ENCODE measurements at regions not wholly inside any gene's neighbourhood (a gene's known extent, or its start where the extent isn't known, plus 50 kb on each side); places are given as distances from the start of the nearest gene placed in this dataset.

DNA sequence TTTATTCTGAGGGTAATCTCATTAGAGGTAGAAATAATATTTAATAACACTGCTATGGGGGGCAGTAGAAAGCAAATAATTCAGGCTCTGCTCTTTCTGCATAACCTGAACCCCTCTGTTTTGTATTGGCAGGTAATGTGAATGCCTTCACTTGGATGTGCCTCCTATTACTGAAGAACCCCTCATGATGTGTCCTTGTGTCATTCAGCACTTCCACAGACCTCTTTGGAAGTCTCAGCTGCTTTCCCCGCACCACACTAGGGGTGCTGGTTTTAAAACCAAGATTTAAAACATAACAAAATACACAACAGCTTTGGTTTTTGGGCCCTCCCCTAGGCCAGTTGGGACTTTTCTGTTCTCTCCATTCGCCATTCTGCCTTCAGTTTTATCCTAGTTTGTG, 281.7 kb upstream of the MC4R start:
- no peak overlapping the region for H3K4me3 ChIP-seq (ENCODE audit: low read depth, low read length)

DNA sequence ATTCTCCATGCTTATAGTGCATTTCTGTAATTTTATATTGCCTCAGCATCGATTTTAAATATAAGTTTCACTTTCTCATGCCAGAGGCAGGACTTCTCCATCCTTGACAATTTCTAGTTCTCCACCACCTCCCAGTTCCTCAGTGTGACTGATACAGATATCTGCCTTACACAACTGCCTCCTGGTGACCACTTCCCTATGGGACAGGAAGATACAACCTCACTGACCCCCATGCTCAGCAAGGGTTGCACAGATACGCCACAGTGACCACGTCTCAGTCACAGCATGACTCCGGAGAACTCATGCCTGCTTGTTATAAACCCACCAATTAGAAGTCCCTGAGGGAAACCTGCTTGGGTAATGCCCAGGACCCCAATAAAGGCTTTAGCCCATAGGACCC, 284.0 kb upstream of the MC4R start:
- TF ChIP-seq, protein P1, sequence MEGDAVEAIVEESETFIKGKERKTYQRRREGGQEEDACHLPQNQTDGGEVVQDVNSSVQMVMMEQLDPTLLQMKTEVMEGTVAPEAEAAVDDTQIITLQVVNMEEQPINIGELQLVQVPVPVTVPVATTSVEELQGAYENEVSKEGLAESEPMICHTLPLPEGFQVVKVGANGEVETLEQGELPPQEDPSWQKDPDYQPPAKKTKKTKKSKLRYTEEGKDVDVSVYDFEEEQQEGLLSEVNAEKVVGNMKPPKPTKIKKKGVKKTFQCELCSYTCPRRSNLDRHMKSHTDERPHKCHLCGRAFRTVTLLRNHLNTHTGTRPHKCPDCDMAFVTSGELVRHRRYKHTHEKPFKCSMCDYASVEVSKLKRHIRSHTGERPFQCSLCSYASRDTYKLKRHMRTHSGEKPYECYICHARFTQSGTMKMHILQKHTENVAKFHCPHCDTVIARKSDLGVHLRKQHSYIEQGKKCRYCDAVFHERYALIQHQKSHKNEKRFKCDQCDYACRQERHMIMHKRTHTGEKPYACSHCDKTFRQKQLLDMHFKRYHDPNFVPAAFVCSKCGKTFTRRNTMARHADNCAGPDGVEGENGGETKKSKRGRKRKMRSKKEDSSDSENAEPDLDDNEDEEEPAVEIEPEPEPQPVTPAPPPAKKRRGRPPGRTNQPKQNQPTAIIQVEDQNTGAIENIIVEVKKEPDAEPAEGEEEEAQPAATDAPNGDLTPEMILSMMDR (IDR thresholded peaks at IDR 0.05; ENCODE audit: low read depth, low read length), result no peak
- TF ChIP-seq MYC (IDR thresholded peaks at IDR 0.05; ENCODE audit: low read depth, low read length), result no peak
- TF ChIP-seq POLR2A (IDR thresholded peaks at IDR 0.05; ENCODE audit: extremely low read depth, insufficient read length), result no peak
- DNase-seq (ENCODE audit: low read depth), result peak; percentile 78
- H3K4me3 ChIP-seq (ENCODE audit: low read depth, low read length), result no peak overlapping the region

More for the DNA sequence above, 281.7 kb upstream of the MC4R start:
- TF ChIP-seq, protein P1 (IDR thresholded peaks at IDR 0.05; ENCODE audit: low read depth, low read length), result no peak
- no peak for TF ChIP-seq MYC (IDR thresholded peaks at IDR 0.05; ENCODE audit: low read depth, low read length)
- TF ChIP-seq, protein P2, sequence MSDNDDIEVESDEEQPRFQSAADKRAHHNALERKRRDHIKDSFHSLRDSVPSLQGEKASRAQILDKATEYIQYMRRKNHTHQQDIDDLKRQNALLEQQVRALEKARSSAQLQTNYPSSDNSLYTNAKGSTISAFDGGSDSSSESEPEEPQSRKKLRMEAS (IDR thresholded peaks at IDR 0.05; ENCODE audit: low read depth, low read length), result no peak
- no peak for TF ChIP-seq POLR2A (IDR thresholded peaks at IDR 0.05; ENCODE audit: extremely low read depth, insufficient read length)
- DNase-seq (ENCODE audit: low read depth), result no peak

DNA sequence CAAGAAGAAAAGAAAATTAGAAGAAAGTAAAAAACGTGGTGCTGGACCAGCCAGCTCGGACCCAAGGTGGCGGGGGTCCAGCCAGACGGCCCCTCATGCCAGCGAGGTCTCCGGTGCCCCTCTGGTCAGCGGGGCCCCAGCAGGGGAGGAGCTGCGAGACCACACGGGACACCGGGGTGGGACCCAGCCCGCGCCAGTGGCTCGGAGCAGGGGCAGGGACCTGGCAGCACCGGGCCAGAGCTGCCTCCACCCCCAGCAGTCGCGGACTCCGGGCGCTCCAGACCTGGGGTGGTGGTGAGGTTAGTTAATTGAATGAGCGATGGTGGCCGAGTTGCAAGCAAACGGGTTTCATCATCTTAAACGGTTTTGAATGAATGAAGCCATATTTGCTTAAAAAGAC, 289.9 kb upstream of the MC4R start:
- DNase-seq (ENCODE audit: low read depth), result no peak
- TF ChIP-seq, protein P2 (IDR thresholded peaks at IDR 0.05; ENCODE audit: low read depth, low read length), result no peak
- TF ChIP-seq POLR2A (IDR thresholded peaks at IDR 0.05; ENCODE audit: extremely low read depth, insufficient read length), result no peak
- no peak for TF ChIP-seq MYC (IDR thresholded peaks at IDR 0.05; ENCODE audit: low read depth, low read length)
- TF ChIP-seq, protein P1 (IDR thresholded peaks at IDR 0.05; ENCODE audit: low read depth, low read length), result no peak
- H3K4me3 ChIP-seq (ENCODE audit: low read depth, low read length), result no peak overlapping the region

DNA sequence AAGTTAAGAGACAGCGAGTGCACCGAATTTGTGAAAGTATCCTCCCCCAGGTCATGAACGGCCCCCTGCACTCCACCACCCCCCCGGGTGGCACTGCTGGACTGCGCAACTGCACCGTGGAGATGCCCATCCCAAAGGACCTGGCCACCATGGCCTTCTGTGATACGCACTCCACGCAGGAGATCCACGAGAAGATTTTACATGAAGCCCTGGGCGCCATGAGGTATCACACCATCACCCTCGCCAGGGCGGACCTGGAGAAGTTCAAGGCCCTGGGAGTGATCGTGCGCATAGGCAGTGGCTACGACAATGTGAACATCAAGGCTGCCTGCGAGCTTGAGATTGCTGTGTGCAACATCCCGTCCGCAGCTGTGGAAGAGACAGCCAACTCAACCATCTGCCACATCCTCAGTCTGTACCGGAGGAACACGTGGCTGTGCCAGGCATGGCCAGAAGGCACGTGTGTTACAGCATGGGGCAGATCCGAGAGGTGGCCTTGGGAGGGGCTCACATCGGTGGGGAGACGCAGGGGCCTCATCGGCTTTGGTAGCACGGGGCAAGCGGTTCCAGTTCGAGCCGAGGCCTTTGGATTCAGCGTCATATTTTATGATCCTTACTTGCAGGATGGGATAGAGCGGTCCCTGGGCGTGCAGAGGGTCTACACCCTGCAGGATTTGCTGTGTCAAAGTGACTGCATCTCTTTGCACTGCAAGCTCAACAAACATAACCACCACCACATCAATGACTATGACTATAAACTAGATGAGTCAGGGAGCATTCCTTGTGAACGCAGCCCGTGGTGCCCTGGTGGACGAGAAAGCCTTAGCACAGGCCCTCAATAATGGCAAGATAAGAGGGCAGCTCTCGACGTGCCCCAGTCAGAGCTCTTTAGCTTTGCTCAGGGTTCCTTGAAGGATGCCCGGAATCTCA, 290.8 kb upstream of the MC4R start:
- TF ChIP-seq, protein P1 (IDR thresholded peaks at IDR 0.05; ENCODE audit: low read depth, low read length), result no peak
- TF ChIP-seq POLR2A (IDR thresholded peaks at IDR 0.05; ENCODE audit: extremely low read depth, insufficient read length) (no peak), MYC (IDR thresholded peaks at IDR 0.05; ENCODE audit: low read depth, low read length) (no peak)
- TF ChIP-seq, protein P2 (IDR thresholded peaks at IDR 0.05; ENCODE audit: low read depth, low read length), result no peak
- no peak overlapping the region for H3K4me3 ChIP-seq (ENCODE audit: low read depth, low read length)
- DNase-seq (ENCODE audit: low read depth), result no peak

DNA sequence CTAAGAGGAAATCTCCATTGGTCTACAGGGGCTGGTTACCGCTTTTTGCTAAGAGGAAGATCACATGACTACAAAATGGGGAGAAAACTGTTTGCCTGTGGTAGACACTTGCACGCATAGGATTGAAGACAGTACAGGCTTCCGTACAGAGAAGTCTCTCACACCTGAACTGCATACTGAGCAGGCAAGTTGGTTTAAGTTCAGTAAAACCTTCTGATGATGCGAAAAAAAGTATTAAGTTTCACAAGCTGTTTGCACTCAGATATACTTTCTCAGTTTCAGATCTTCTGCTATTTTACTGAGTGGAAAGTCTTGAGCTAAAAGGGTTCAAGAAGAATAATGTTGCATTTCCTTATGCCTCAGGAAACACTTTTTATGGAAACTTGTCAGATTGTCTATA, 292.2 kb upstream of the MC4R start:
- H3K4me3 ChIP-seq (ENCODE audit: low read depth, low read length), result no peak overlapping the region
- TF ChIP-seq POLR2A (IDR thresholded peaks at IDR 0.05; ENCODE audit: extremely low read depth, insufficient read length) (no peak), MYC (IDR thresholded peaks at IDR 0.05; ENCODE audit: low read depth, low read length) (no peak)
- TF ChIP-seq, protein P2 (IDR thresholded peaks at IDR 0.05; ENCODE audit: low read depth, low read length), result no peak
- TF ChIP-seq, protein P1 (IDR thresholded peaks at IDR 0.05; ENCODE audit: low read depth, low read length), result no peak
- DNase-seq (ENCODE audit: low read depth), result no peak

Data from NB4 (cell line).